Loucy (cell line): ENCODE measurements at regions not wholly inside any gene's neighbourhood (a gene's known extent, or its start where the extent isn't known, plus 50 kb on each side); places are given as distances from the start of the nearest gene placed in this dataset.

Experiments
- EZH2phosphoT487 ChIP-seq: fragments of 200-600 bp; IDR thresholded peaks from 2 replicates; pipeline ENCODE4 v1.6.1; 2018; ENCODE audit warnings: antibody characterized with exemption, mild to moderate bottlenecking, moderate library complexity, borderline replicate concordance
- TF ChIP-seq, protein P1 (sequence below): fragments of 200-600 bp; sonication (generic); conservative IDR thresholded peaks from 2 replicates; pipeline ENCODE4 v1.5.1; 2014; ENCODE audit warnings: mild to moderate bottlenecking, antibody characterized with exemption, low read length

DNA sequence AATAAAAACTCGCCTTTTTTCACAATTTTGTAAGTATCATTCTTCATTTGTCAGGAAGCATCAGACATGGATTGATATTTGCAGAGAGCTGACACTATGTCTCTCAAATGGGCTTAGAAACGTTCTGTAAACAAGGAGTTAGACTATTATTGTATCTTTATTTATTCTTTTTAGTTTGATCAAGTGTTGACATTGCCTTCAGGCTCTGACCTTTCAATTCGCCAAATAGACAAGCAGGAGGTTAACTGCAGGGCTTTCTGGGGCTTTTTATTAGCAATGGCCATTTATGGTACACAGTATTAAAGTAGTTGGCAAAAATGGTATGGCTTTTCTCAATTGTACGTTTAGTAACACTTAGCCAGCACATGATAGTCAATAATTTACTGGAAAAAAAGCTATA lies 221.7 kb downstream of the ZWINT start:
- TF ChIP-seq, protein P1, sequence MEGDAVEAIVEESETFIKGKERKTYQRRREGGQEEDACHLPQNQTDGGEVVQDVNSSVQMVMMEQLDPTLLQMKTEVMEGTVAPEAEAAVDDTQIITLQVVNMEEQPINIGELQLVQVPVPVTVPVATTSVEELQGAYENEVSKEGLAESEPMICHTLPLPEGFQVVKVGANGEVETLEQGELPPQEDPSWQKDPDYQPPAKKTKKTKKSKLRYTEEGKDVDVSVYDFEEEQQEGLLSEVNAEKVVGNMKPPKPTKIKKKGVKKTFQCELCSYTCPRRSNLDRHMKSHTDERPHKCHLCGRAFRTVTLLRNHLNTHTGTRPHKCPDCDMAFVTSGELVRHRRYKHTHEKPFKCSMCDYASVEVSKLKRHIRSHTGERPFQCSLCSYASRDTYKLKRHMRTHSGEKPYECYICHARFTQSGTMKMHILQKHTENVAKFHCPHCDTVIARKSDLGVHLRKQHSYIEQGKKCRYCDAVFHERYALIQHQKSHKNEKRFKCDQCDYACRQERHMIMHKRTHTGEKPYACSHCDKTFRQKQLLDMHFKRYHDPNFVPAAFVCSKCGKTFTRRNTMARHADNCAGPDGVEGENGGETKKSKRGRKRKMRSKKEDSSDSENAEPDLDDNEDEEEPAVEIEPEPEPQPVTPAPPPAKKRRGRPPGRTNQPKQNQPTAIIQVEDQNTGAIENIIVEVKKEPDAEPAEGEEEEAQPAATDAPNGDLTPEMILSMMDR, result no peak
- TF ChIP-seq EZH2phosphoT487, result no peak
